AG20443 (cell line): ENCODE measurements at regions not wholly inside any gene's neighbourhood (a gene's known extent, or its start where the extent isn't known, plus 50 kb on each side); places are given as distances from the start of the nearest gene placed in this dataset.

Source experiments
- DNase-seq: peaks from one replicate; pipeline ENCODE4 v3.0.0; 2012; ENCODE audit warnings: low spot score, mixed read lengths

GRCh38 chr13:80666782-80667552, 326.0 kb upstream of the SPRY2 start:
- DNase-seq, result no peak

GRCh38 chr13:80665792-80666333, 324.9 kb upstream of the SPRY2 start:
- DNase-seq, result no peak

- DNase-seq, result no peak
Measured at GRCh38 chr13:80664950-80665349, 324.0 kb upstream of the SPRY2 start.

- no peak for DNase-seq
Measured at GRCh38 chr13:80663788-80664187, 322.9 kb upstream of the SPRY2 start.

GRCh38 chr13:80658705-80659104, 317.8 kb upstream of the SPRY2 start:
- no peak for DNase-seq

- DNase-seq, result no peak
Measured at GRCh38 chr13:80656512-80656904, 315.6 kb upstream of the SPRY2 start.

- DNase-seq, result no peak
Measured at GRCh38 chr13:80655778-80656511, 315.0 kb upstream of the SPRY2 start.

GRCh38 chr13:80654638-80655249, 313.8 kb upstream of the SPRY2 start:
- no peak for DNase-seq

GRCh38 chr13:80649274-80649673, 308.3 kb upstream of the SPRY2 start:
- no peak for DNase-seq

GRCh38 chr13:80642641-80643040, 301.7 kb upstream of the SPRY2 start:
- no peak for DNase-seq

GRCh38 chr13:80633251-80633650, 292.3 kb upstream of the SPRY2 start:
- no peak for DNase-seq

GRCh38 chr13:80630685-80631121, 289.8 kb upstream of the SPRY2 start:
- no peak for DNase-seq

- no peak for DNase-seq
Measured at GRCh38 chr13:80618781-80619180, 277.9 kb upstream of the SPRY2 start.

GRCh38 chr13:80612804-80613203, 271.9 kb upstream of the SPRY2 start:
- DNase-seq, result no peak

GRCh38 chr13:80611310-80611709, 270.4 kb upstream of the SPRY2 start:
- no peak for DNase-seq

- DNase-seq, result no peak
Measured at GRCh38 chr13:80605716-80606115, 264.8 kb upstream of the SPRY2 start.

- DNase-seq, result no peak
Measured at GRCh38 chr13:80605011-80605410, 264.1 kb upstream of the SPRY2 start.

GRCh38 chr13:80604098-80604497, 263.2 kb upstream of the SPRY2 start:
- DNase-seq, result no peak

GRCh38 chr13:80603351-80603750, 262.4 kb upstream of the SPRY2 start:
- DNase-seq, result no peak

GRCh38 chr13:80599765-80600164, 258.8 kb upstream of the SPRY2 start:
- DNase-seq, result no peak

GRCh38 chr13:80598189-80598588, 257.3 kb upstream of the SPRY2 start:
- no peak for DNase-seq

GRCh38 chr13:80591976-80592740, 251.2 kb upstream of the SPRY2 start:
- DNase-seq, result no peak
